GM23248 (cell line): ENCODE measurements at regions not wholly inside any gene's neighbourhood (a gene's known extent, or its start where the extent isn't known, plus 50 kb on each side); places are given as distances from the start of the nearest gene placed in this dataset.

ENCODE experiments used
- DNase-seq: peaks from one replicate; pipeline ENCODE4 v3.0.0-alpha.2; 2015
- H2AFZ ChIP-seq: fragments of 200-600 bp; sonication (generic); 2 replicates; pipeline ENCODE4 v1.6.1; 2016; ENCODE audit warnings: antibody characterized with exemption
- H3F3A ChIP-seq: fragments of 200-600 bp; sonication (generic); 2 replicates; pipeline ENCODE4 v1.6.1; 2016; ENCODE audit warnings: mild to moderate bottlenecking, antibody characterized with exemption, mixed run types; ENCODE audit not compliant: insufficient read depth
- H3K27ac ChIP-seq: fragments of 200-600 bp; sonication (generic); 2 replicates; pipeline ENCODE4 v1.5.1; 2016; ENCODE audit warnings: mild to moderate bottlenecking
- H3K27me3 ChIP-seq: fragments of 200-600 bp; sonication (generic); replicated peaks from 2 replicates; pipeline ENCODE4 v1.6.1; 2016; ENCODE audit warnings: mild to moderate bottlenecking; ENCODE audit not compliant: insufficient read depth
- H3K36me3 ChIP-seq: fragments of 200-600 bp; sonication (generic); 2 replicates; pipeline ENCODE4 v1.6.1; 2016; ENCODE audit warnings: low read depth, mild to moderate bottlenecking
- H3K4me1 ChIP-seq: fragments of 200-600 bp; sonication (generic); 2 replicates; pipeline ENCODE4 v1.6.1; 2016; ENCODE audit warnings: mild to moderate bottlenecking; ENCODE audit not compliant: insufficient read depth
- H3K4me2 ChIP-seq: fragments of 200-600 bp; sonication (generic); one replicate; pipeline ENCODE4 v1.6.1; 2016; ENCODE audit warnings: mild to moderate bottlenecking; ENCODE audit not compliant: unreplicated experiment
- H3K4me3 ChIP-seq: fragments of 200-600 bp; sonication (generic); 2 replicates; pipeline ENCODE4 v1.5.1; 2016; ENCODE audit warnings: mild to moderate bottlenecking
- H3K79me2 ChIP-seq: fragments of 200-600 bp; sonication (generic); 2 replicates; pipeline ENCODE4 v1.6.1; 2016; ENCODE audit warnings: mild to moderate bottlenecking; ENCODE audit not compliant: insufficient read depth
- H3K9ac ChIP-seq: fragments of 200-600 bp; sonication (generic); 2 replicates; pipeline ENCODE4 v1.6.1; 2016; ENCODE audit warnings: mild to moderate bottlenecking
- H3K9me2 ChIP-seq: fragments of 200-600 bp; sonication (generic); 2 replicates; pipeline ENCODE4 v1.6.1; 2016; ENCODE audit warnings: mixed run types, mild to moderate bottlenecking, moderate library complexity; ENCODE audit not compliant: insufficient read depth
- H3K9me3 ChIP-seq: fragments of 200-600 bp; sonication (generic); one replicate; pipeline ENCODE4 v1.6.1; 2017; ENCODE audit warnings: low read depth
- H4K20me1 ChIP-seq: fragments of 200-600 bp; sonication (generic); 2 replicates; pipeline ENCODE4 v1.6.0; 2016; ENCODE audit not compliant: insufficient read depth
- EZH2 ChIP-seq: fragments of 200-600 bp; sonication (generic); IDR thresholded peaks from 2 replicates; pipeline ENCODE4 v1.6.1; 2018; ENCODE audit warnings: antibody characterized with exemption, mild to moderate bottlenecking; ENCODE audit not compliant: insufficient read depth, poor library complexity, severe bottlenecking
- EZH2phosphoT487 ChIP-seq: fragments of 200-600 bp; sonication (generic); IDR thresholded peaks from 2 replicates; pipeline ENCODE4 v1.6.1; 2018; ENCODE audit warnings: antibody characterized with exemption, moderate library complexity, mild to moderate bottlenecking, low read depth; ENCODE audit not compliant: insufficient read depth
- WGBS, 2 experiments: methylation state at CpG; one replicate each; pipeline ENCODE4 v1.1.6; 2015 to 2017; ENCODE audit warnings: low lambda C conversion rate in 2 of 2, low coverage in 1 of 2; ENCODE audit errors: missing lambda C conversion rate in 2 of 2; 5-methylcytosine and 5-hydroxymethylcytosine counted together
- in situ Hi-C: fragments of 300-500 bp; cut with MboI; formaldehyde crosslinking; loops from 2 replicates; pipeline ENCODE4 v1.15.0; 2020

- H4K20me1 ChIP-seq: no peaks in the 10 kb centered on the region
- no peak overlapping the region for H3K27ac ChIP-seq
- no peaks in the 10 kb centered on the region for H3K9me2 ChIP-seq
- H3K4me3 ChIP-seq: no peak overlapping the region
- H3K4me1 ChIP-seq: peaks cover 21% of the 10 kb centered on the region
- TF ChIP-seq EZH2phosphoT487: no peak
- TF ChIP-seq EZH2: no peak
- 81 to 82% methylated on average over 7 of the region's 7 CpGs for WGBS, 2 experiments
- H3K4me2 ChIP-seq: no peak overlapping the region
- H3K27me3 ChIP-seq: peaks cover 21% of the 10 kb centered on the region; the same call in 1 of the 2 replicates
- in situ Hi-C loops: no loop called here
- no peaks in the 10 kb centered on the region for H3K79me2 ChIP-seq
- no peak for DNase-seq
- H3K36me3 ChIP-seq: no peaks in the 10 kb centered on the region
- H3F3A ChIP-seq: no peaks in the 10 kb centered on the region
- H3K9me3 ChIP-seq: no peaks in the 10 kb centered on the region
- H2AFZ ChIP-seq: no peak overlapping the region
- no peak overlapping the region for H3K9ac ChIP-seq
Measured at GRCh38 chr2:236674646-236675045, 105.0 kb downstream of the ACKR3 start.

- Histone ChIP-seq H3K36me3 (no peaks in the 10 kb centered on the region), H2AFZ (no peak overlapping the region), H3K9me2 (no peaks in the 10 kb centered on the region), H3K4me3 (no peak overlapping the region), H3K4me1 (peaks cover 25% of the 10 kb centered on the region), H3K27ac (no peak overlapping the region), H4K20me1 (no peaks in the 10 kb centered on the region), H3K9ac (no peak overlapping the region), H3K9me3 (no peaks in the 10 kb centered on the region), H3K79me2 (no peaks in the 10 kb centered on the region), H3K4me2 (no peak overlapping the region), H3K27me3 (peaks cover 17% of the 10 kb centered on the region; the same call in 1 of the 2 replicates), H3F3A (0 out of 2 replicates have a peak, but pooled peaks cover under 1% of the 10 kb centered on the region)
- in situ Hi-C loops: no loop called here
- DNase-seq: peak; percentile 41
- TF ChIP-seq EZH2phosphoT487 (no peak), EZH2 (no peak)
- 41 to 43% methylated on average over 4 of the region's 4 CpGs for WGBS, 2 experiments
Measured at GRCh38 chr2:236675051-236675450, 105.4 kb downstream of the ACKR3 start.

- H3K4me2 ChIP-seq: no peak overlapping the region
- in situ Hi-C loops: no loop called here
- no peaks in the 10 kb centered on the region for H3K9me3 ChIP-seq
- no peaks in the 10 kb centered on the region for H3K79me2 ChIP-seq
- no peaks in the 10 kb centered on the region for H4K20me1 ChIP-seq
- no peaks in the 10 kb centered on the region for H3K9me2 ChIP-seq
- H2AFZ ChIP-seq: no peak overlapping the region
- H3K9ac ChIP-seq: no peak overlapping the region
- H3K27ac ChIP-seq: no peak overlapping the region
- H3K36me3 ChIP-seq: no peaks in the 10 kb centered on the region
- TF ChIP-seq EZH2phosphoT487 (no peak), EZH2 (no peak)
- H3F3A ChIP-seq: 0 out of 2 replicates have a peak, but pooled peaks cover 5% of the 10 kb centered on the region
- H3K27me3 ChIP-seq: peaks cover 15% of the 10 kb centered on the region; the same call in 1 of the 2 replicates
- H3K4me1 ChIP-seq: peaks cover 30% of the 10 kb centered on the region
- no peak for DNase-seq
- H3K4me3 ChIP-seq: no peak overlapping the region
Measured at GRCh38 chr2:236675526-236675925, 105.9 kb downstream of the ACKR3 start.

- peaks cover 15% of the 10 kb centered on the region; the same call in 1 of the 2 replicates for H3K27me3 ChIP-seq
- no peak overlapping the region for H3K9ac ChIP-seq
- H4K20me1 ChIP-seq: no peaks in the 10 kb centered on the region
- no peak overlapping the region for H3K27ac ChIP-seq
- no peaks in the 10 kb centered on the region for H3K36me3 ChIP-seq
- H3F3A ChIP-seq: 0 out of 2 replicates have a peak, but pooled peaks cover 5% of the 10 kb centered on the region
- no peak for DNase-seq
- no peak overlapping the region for H3K4me3 ChIP-seq
- no peak overlapping the region for H2AFZ ChIP-seq
- H3K9me2 ChIP-seq: no peaks in the 10 kb centered on the region
- no peaks in the 10 kb centered on the region for H3K79me2 ChIP-seq
- TF ChIP-seq EZH2phosphoT487: no peak
- no peak for TF ChIP-seq EZH2
- H3K4me2 ChIP-seq: no peak overlapping the region
- whole genome bisulfite sequencing, 2 experiments: 22 to 34% methylated on average over 2 of the region's 2 CpGs
- peaks cover 31% of the 10 kb centered on the region for H3K4me1 ChIP-seq
- in situ Hi-C loops: no loop called here
- H3K9me3 ChIP-seq: no peaks in the 10 kb centered on the region
Measured at GRCh38 chr2:236676136-236676873, 106.7 kb downstream of the ACKR3 start.
